GM12865 (cell line): ENCODE measurements at regions not wholly inside any gene's neighbourhood (a gene's known extent, or its start where the extent isn't known, plus 50 kb on each side); places are given as distances from the start of the nearest gene placed in this dataset.
"Not testable (repeated sequence)": the region's sequence is repeated elsewhere in the genome, so short reads cannot be mapped to it uniquely, and the experiment has no call there.

Experiments
- DNase-seq: peaks from one replicate; pipeline ENCODE4 v3.0.0; 2010; ENCODE audit warnings: low read depth
- H3K4me3 ChIP-seq: 2 replicates; pipeline ENCODE4 v1.5.1; 2011; ENCODE audit warnings: mild to moderate bottlenecking, low read depth, low read length, control low read depth
- CTCF ChIP-seq: IDR thresholded peaks from 2 replicates; pipeline ENCODE4 v1.5.1; 2011; ENCODE audit warnings: low read length, control low read depth, low read depth, inconsistent platforms; ENCODE audit not compliant: insufficient read depth; ENCODE audit errors: missing control alignments

GRCh38 chrX:13215729-13216128 lies 104.1 kb downstream of the ATXN3L start:
- no peak for TF ChIP-seq CTCF
- no peak overlapping the region for H3K4me3 ChIP-seq
- no peak for DNase-seq

- no peak overlapping the region for H3K4me3 ChIP-seq
- DNase-seq = no peak
- TF ChIP-seq CTCF = no peak
These were observed 107.6 kb downstream of the ATXN3L start for GRCh38 chrX:13212191-13212651.

- DNase-seq, H3K4me3 ChIP-seq: not testable (repeated sequence)
These were observed 109.7 kb downstream of the ATXN3L start for GRCh38 chrX:13210142-13210541.

- not testable (repeated sequence) for H3K4me3 ChIP-seq, DNase-seq
These were observed 110.1 kb downstream of the ATXN3L start for GRCh38 chrX:13209704-13210103.

- peak; percentile 14 for DNase-seq
- TF ChIP-seq CTCF = no peak
- no peak overlapping the region for H3K4me3 ChIP-seq
These were observed 111.4 kb downstream of the ATXN3L start for GRCh38 chrX:13208281-13208935.

GRCh38 chrX:13203271-13203670 lies 116.6 kb downstream of the ATXN3L start:
- H3K4me3 ChIP-seq = no peak overlapping the region
- DNase-seq = no peak
- no peak for TF ChIP-seq CTCF

GRCh38 chrX:13201605-13202219 lies 118.1 kb downstream of the ATXN3L start:
- H3K4me3 ChIP-seq = no peak overlapping the region
- no peak for TF ChIP-seq CTCF
- DNase-seq = no peak

GRCh38 chrX:13200398-13200797 lies 119.5 kb downstream of the ATXN3L start:
- TF ChIP-seq CTCF = no peak
- H3K4me3 ChIP-seq = no peak overlapping the region
- DNase-seq = no peak
